ENCODE measurements at regions not wholly inside any gene's neighbourhood (a gene's known extent, or its start where the extent isn't known, plus 50 kb on each side); places are given as distances from the start of the nearest gene placed in this dataset.

GRCh38 chr3:67109651-67110204 is 111.6 kb downstream of the KBTBD8 start:
- 24 to 26% methylated on average over 3 of the region's 3 CpGs for WGBS, 2 donors
- H3K4me3 ChIP-seq = no peak overlapping the region
- DNase-seq = no peak
- no peaks in the 10 kb centered on the region for H3K27me3 ChIP-seq
- no peaks in the 10 kb centered on the region for H3K9me3 ChIP-seq
- H3K27ac ChIP-seq = no peak overlapping the region
- no peaks in the 10 kb centered on the region for H3K4me1 ChIP-seq
- intact Hi-C loops (cut with DNase I) = no loop called here
- TF ChIP-seq CTCF (IDR thresholded peaks at IDR 0.05) (peak in 4 of 6 experiments; percentile 35 to 62 (median 47)), POLR2A (IDR thresholded peaks at IDR 0.05) (no peak)
- no peaks in the 10 kb centered on the region for H3K36me3 ChIP-seq

- intact Hi-C loops (cut with DNase I) = no loop called here
- Histone ChIP-seq H3K27me3 (peaks cover 0 to 5% (median 0%) of the 10 kb centered on the region in 4 donors), H3K36me3 (no peaks in the 10 kb centered on the region), H3K4me1 (no peaks in the 10 kb centered on the region), H3K9me3 (no peaks in the 10 kb centered on the region), H3K4me3 (no peak overlapping the region), H3K27ac (no peak overlapping the region)
- no peak for TF ChIP-seq POLR2A (IDR thresholded peaks at IDR 0.05)
- peak; percentile 74 to 84 (median 76) for TF ChIP-seq CTCF (IDR thresholded peaks at IDR 0.05)
- DNase-seq = peak; percentile 1
- WGBS, 2 donors = 5 to 7% methylated on average over 6 of the region's 6 CpGs
These were observed 115.8 kb downstream of the KBTBD8 start for GRCh38 chr3:67113802-67114407.

- Histone ChIP-seq H3K9me3 (no peaks in the 10 kb centered on the region), H3K36me3 (no peaks in the 10 kb centered on the region), H3K4me3 (no peak overlapping the region), H3K27ac (no peak overlapping the region), H3K4me1 (no peaks in the 10 kb centered on the region), H3K27me3 (peaks cover 0 to 5% (median 0%) of the 10 kb centered on the region in 4 donors)
- WGBS, 2 donors = 84 to 85% methylated on average over 1 of the region's 1 CpG
- TF ChIP-seq CTCF (IDR thresholded peaks at IDR 0.05) (no peak), POLR2A (IDR thresholded peaks at IDR 0.05) (no peak)
- intact Hi-C loops (cut with DNase I) = no loop called here
- no peak for DNase-seq
These were observed 120.0 kb downstream of the KBTBD8 start for GRCh38 chr3:67118122-67118521.

GRCh38 chr3:67118635-67119034 is 120.5 kb downstream of the KBTBD8 start:
- WGBS, 2 donors = 54% methylated on average over 3 of the region's 3 CpGs
- Histone ChIP-seq H3K27ac (no peak overlapping the region), H3K36me3 (no peaks in the 10 kb centered on the region), H3K4me3 (no peak overlapping the region), H3K27me3 (peaks cover 0 to 5% (median 0%) of the 10 kb centered on the region in 4 donors), H3K4me1 (no peaks in the 10 kb centered on the region), H3K9me3 (peaks cover 0 to under 1% (median 0%) of the 10 kb centered on the region in 3 donors)
- TF ChIP-seq POLR2A (IDR thresholded peaks at IDR 0.05) (no peak), CTCF (IDR thresholded peaks at IDR 0.05) (no peak)
- intact Hi-C loops (cut with DNase I) = no loop called here
- no peak for DNase-seq

- intact Hi-C loops (cut with DNase I) = no loop called here
- H3K36me3 ChIP-seq = no peaks in the 10 kb centered on the region
- H3K9me3 ChIP-seq = peaks cover 0 to 22% (median 0%) of the 10 kb centered on the region in 3 donors
- no peak overlapping the region for H3K27ac ChIP-seq
- no peak for DNase-seq
- no peak overlapping the region for H3K4me3 ChIP-seq
- 53 to 65% methylated on average over 5 of the region's 5 CpGs for WGBS, 2 donors
- no peaks in the 10 kb centered on the region for H3K4me1 ChIP-seq
- H3K27me3 ChIP-seq = no peaks in the 10 kb centered on the region
- TF ChIP-seq CTCF (IDR thresholded peaks at IDR 0.05) (no peak), POLR2A (IDR thresholded peaks at IDR 0.05) (no peak)
These were observed 125.8 kb downstream of the KBTBD8 start for GRCh38 chr3:67123914-67124313.
